RWPE1 (cell line): ENCODE measurements at regions not wholly inside any gene's neighbourhood (a gene's known extent, or its start where the extent isn't known, plus 50 kb on each side); places are given as distances from the start of the nearest gene placed in this dataset.
"Not testable (repeated sequence)": the region's sequence is repeated elsewhere in the genome, so short reads cannot be mapped to it uniquely, and the experiment has no call there.

Source experiments
- CTCF ChIA-PET: fragments of 350-600 bp; sonication (Branson Sonifier 250); formaldehyde crosslinking; extraction: SDS; loops from one replicate; lab custom pipeline; 2021; lab: Yijun Ruan, JAX
- POLR2A ChIA-PET: fragments of 400-600 bp; formaldehyde crosslinking; extraction: SDS; loops from one replicate; lab custom pipeline; 2020; ENCODE audit warnings: antibody characterized with exemption; ENCODE audit not compliant: low non-redundant PET; lab: Yijun Ruan, JAX
- DNase-seq: peaks from one replicate; pipeline ENCODE4 v3.0.0; 2012; ENCODE audit warnings: low spot score
- H3K27ac ChIP-seq: fragments of 450-650 bp; 2 replicates; pipeline ENCODE4 v1.5.1; 2017
- CTCF ChIP-seq: fragments of 450-650 bp; conservative IDR thresholded peaks from 2 replicates; pipeline ENCODE4 v1.5.1; 2017; ENCODE audit warnings: low read depth, mild to moderate bottlenecking

DNA sequence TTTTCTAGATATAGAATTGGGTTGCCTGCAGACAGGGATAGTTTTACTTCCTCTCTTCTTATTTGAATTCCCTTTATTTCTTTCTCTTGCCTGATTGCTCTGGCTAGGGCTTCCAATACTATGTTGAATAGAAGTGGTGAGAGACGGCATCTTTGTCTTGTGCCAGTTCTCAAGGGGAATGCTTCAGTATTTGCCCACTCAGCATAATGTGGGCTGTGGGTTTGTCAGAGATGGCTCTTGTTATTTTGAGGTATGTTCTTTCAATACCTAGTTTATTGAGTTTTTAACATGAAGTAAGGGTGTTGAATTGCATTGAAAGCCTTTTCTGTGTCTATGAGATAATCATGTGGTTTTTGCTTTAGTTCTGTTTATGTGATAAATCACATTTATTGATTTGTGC lies 273.9 kb upstream of the CHORDC1 start:
- no peak overlapping the region for H3K27ac ChIP-seq
- DNase-seq, result no peak
- TF ChIP-seq CTCF, result no peak
- ChIA-PET POLR2A (no interaction called here), CTCF (no interaction called here)

DNA sequence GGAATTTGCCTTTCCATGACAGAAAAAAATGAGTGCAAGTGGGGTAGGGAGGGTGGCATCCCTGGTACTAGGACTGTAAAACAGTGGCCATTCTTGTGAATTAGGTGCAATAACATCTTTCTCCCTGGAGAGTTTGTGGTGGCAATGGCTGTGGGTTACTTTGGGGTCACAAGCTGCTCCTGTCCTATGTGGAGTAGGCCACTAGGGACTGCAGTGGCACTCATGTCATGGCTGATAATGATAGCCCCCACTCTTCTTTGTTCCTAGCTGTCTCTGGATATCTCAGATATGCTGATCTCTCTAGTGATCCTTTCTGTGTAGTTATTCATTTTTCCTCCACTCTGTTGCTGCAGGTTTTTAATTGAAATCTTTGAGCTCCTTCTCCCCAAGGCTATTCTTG lies 270.5 kb upstream of the CHORDC1 start:
- no peak overlapping the region for H3K27ac ChIP-seq
- no peak for DNase-seq
- CTCF ChIA-PET, result no interaction called here
- POLR2A ChIA-PET, result no interaction called here
- TF ChIP-seq CTCF, result no peak

DNA sequence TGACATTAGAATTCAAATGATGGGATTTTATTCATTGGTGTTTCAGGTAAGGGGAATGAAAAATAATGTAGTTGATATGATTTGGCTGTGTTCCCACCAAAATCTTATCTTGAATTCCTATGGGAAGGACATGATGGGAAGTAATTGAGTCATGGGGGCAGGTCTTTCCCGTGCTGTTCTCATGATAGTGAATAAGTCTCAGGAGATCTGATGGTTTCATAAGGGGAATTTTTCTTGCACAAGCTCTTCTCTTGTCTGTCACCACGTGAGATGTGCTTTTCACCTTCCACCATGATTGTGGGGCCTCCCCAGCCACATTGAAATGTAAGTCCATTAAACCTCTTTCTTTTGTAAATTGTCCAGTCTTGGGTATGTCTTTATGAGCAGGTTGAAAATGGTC lies 268.6 kb upstream of the CHORDC1 start:
- ChIA-PET POLR2A (no interaction called here), CTCF (interaction anchor here (0.6 kb wide), 1 partner anchor 12 kb away, joined by 3 read pairs; no protein-coding TSS in a partner anchor)
- DNase-seq, result no peak

DNA sequence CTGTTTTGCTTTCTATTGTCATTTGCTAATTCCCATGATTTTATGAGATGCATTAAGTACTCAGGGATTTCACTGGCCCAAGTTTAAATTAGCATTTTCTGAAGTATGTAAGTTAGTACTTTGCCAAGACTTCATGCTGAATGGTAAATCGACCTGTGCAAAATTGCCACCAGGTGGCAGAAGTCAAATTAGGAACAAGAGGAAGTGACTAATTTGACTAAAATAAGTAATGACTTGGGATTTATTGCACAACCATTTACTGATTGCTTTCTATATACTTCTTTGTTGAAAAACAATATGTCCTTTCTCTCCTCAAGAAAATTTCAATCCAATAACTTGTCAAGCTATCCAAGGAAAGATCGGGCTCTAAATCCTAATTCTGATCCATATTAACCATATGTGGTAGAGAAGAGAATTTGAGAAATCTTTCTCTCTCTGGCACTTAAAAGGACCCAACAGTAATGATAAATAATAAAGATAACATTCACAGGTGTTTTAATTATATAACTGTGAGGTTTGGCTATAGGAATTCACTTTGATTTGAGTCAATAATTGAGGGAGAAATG lies 253.7 kb upstream of the CHORDC1 start:
- CTCF ChIA-PET, result interaction anchor here (0.5 to 0.7 kb wide), 3 partner anchors 11 to 455 kb away, joined by 3 to 4 read pairs (median 3); no protein-coding TSS in a partner anchor
- peak; percentile 34 for TF ChIP-seq CTCF
- DNase-seq, result peak; percentile 20

More for the DNA sequence above, 268.6 kb upstream of the CHORDC1 start:
- H3K27ac ChIP-seq, result no peak overlapping the region
- TF ChIP-seq CTCF, result no peak

GRCh38 chr11:90468923-90469322 lies 246.1 kb upstream of the CHORDC1 start:
- no peak for TF ChIP-seq CTCF
- no peak overlapping the region for H3K27ac ChIP-seq
- peak; percentile 61 for DNase-seq
- CTCF ChIA-PET, result no interaction called here
- POLR2A ChIA-PET, result interaction anchor here (0.5 kb wide), 1 partner anchor 8 kb away, joined by 6 read pairs; no protein-coding TSS in a partner anchor

More for the DNA sequence above, 253.7 kb upstream of the CHORDC1 start:
- no peak overlapping the region for H3K27ac ChIP-seq
- POLR2A ChIA-PET, result no interaction called here

GRCh38 chr11:90465553-90465952 lies 242.7 kb upstream of the CHORDC1 start:
- CTCF ChIA-PET, result interaction anchor here (0.7 kb wide), 1 partner anchor 11 kb away, joined by 3 read pairs; no protein-coding TSS in a partner anchor
- DNase-seq, result no peak
- no peak for TF ChIP-seq CTCF
- POLR2A ChIA-PET, result no interaction called here
- H3K27ac ChIP-seq, result no peak overlapping the region

DNA sequence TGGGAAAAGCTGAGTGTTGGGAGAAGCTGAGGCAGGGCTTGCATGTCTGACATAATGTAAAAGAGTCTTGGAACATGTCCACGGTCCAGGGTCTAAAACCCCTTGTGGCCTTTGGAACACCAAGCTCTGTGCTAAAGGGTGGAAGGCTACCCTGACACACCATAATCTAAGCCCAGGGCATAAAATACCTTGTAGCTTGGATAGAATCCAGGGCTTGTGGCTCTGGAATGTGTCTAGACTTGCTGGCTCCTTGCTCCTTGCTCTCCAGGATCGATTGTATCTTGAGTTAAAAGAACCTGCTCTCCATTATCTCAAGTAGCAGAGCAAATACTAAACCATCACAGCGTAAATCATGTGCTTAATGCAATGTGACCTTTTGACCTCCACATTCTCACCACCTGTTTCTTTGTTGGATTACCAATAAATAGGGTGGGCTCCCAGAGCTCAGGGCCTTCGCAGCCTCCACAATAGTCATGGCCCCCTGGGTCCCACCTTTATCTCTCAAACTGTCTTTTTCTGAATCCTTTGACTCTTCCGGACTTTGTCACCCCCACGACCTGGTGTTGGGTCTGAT lies 232.6 kb upstream of the CHORDC1 start:
- DNase-seq, POLR2A ChIA-PET, H3K27ac ChIP-seq: not testable (repeated sequence)
- CTCF ChIA-PET, result interaction anchor here (0.6 kb wide), 1 partner anchor 43 kb away, joined by 5 read pairs; no protein-coding TSS in a partner anchor
